A549 (cell line): ENCODE measurements at regions not wholly inside any gene's neighbourhood (a gene's known extent, or its start where the extent isn't known, plus 50 kb on each side); places are given as distances from the start of the nearest gene placed in this dataset.
A peak's percentile ranks its signal among the peaks of the same experiment; 100 is the strongest.
"Not testable (repeated sequence)": the region's sequence is repeated elsewhere in the genome, so short reads cannot be mapped to it uniquely, and the experiment has no call there.

Experiments
- ATAC-seq, 2 experiments: fragments of 200-7000 bp in 1 of 2; fragments of >200 bp in 1 of 2; cut with Nextera tagmentation in 1 of 2; cut with Tn5 transposase in 1 of 2; 3 replicates each; pipeline versions ENCODE4 v1.8.0 to v1.9.1; 2018 to 2020; ENCODE audit warnings: mild to moderate bottlenecking in 1 of 2, moderate library complexity in 1 of 2
- CTCF ChIA-PET: fragments of 300-600 bp; sonication (Branson Sonifier 250); formaldehyde crosslinking; extraction: SDS; loops from one replicate; lab custom pipeline; 2021; ENCODE audit warnings: antibody characterized with exemption, inconsistent platforms; lab: Yijun Ruan, JAX
- POLR2A ChIA-PET: fragments of 350-600 bp; formaldehyde crosslinking; extraction: SDS; loops from one replicate; lab custom pipeline; 2021; ENCODE audit warnings: antibody characterized with exemption, inconsistent platforms; lab: Yijun Ruan, JAX
- DNase-seq, 2 experiments: peaks; one replicate each; pipeline versions ENCODE4 v3.0.0 to v3.0.0-alpha.2; 2011 to 2016; ENCODE audit warnings: low read depth in 1 of 2, low spot score in 1 of 2
- FAIRE-seq: peaks from 2 replicates; lab custom pipeline; 2011; peaks lifted over from hg19 to GRCh38; lab: Jason Lieb, UNC
- H3K27ac ChIP-seq, 2 experiments: fragments of >200 bp; sonication (Bioruptor Twin); formaldehyde crosslinking; 3 replicates each; pipeline ENCODE4 v1.5.1; 2016 to 2017
- H3K4me1 ChIP-seq: fragments of >200 bp; sonication (Bioruptor Twin); formaldehyde crosslinking; 3 replicates; pipeline ENCODE4 v1.6.1; 2016
- H3K4me2 ChIP-seq: fragments of >200 bp; sonication (Bioruptor Twin); formaldehyde crosslinking; 3 replicates; pipeline ENCODE4 v1.6.1; 2016
- H3K4me3 ChIP-seq: fragments of >200 bp; sonication (Bioruptor Twin); formaldehyde crosslinking; 3 replicates; pipeline ENCODE4 v1.5.1; 2016
- H3K9me3 ChIP-seq: fragments of >200 bp; sonication (Bioruptor Twin); formaldehyde crosslinking; 3 replicates; pipeline ENCODE4 v1.6.1; 2016
- BHLHE40 ChIP-seq: IDR thresholded peaks from 2 replicates; pipeline ENCODE4 v1.6.1; 2012; ENCODE audit warnings: low read depth, low read length, inconsistent platforms
- CHD2 ChIP-seq: fragments of 150-350 bp; IDR thresholded peaks from 2 replicates; pipeline ENCODE4 v1.6.1; 2014; ENCODE audit warnings: low read length; ENCODE audit not compliant: partially characterized antibody
- ESRRA ChIP-seq: fragments of 150-350 bp; IDR thresholded peaks from 2 replicates; pipeline ENCODE4 v1.6.1; 2014; ENCODE audit warnings: mild to moderate bottlenecking, low read length, borderline replicate concordance
- FOSL2 ChIP-seq, 2 experiments: fragments of 450-650 bp in 1 of 2; fragments of >200 bp in 1 of 2; sonication (Bioruptor Twin) in 1 of 2; formaldehyde crosslinking; IDR thresholded peaks; 2 replicates each; pipeline versions ENCODE4 v1.5.0 to v1.6.1; 2016 to 2020; ENCODE audit warnings: mild to moderate bottlenecking in 1 of 2, moderate library complexity in 1 of 2
- FOXS1 ChIP-seq: fragments of 250-450 bp; sonication (Bioruptor Pico); IDR thresholded peaks from 2 replicates; pipeline ENCODE4 v1.5.0; 2020; ENCODE audit warnings: mild to moderate bottlenecking, moderate library complexity
- HOXB5 ChIP-seq: fragments of 250-450 bp; sonication (Bioruptor Pico); IDR thresholded peaks from 2 replicates; pipeline ENCODE4 v1.5.0; 2020; ENCODE audit warnings: mild to moderate bottlenecking, moderate library complexity
- JUNB ChIP-seq: fragments of >200 bp; sonication (Bioruptor Twin); formaldehyde crosslinking; IDR thresholded peaks from 2 replicates; pipeline ENCODE4 v1.6.1; 2016
- KDM5A ChIP-seq: fragments of 200-600 bp; sonication (generic); IDR thresholded peaks from 2 replicates; pipeline ENCODE4 v1.6.1; 2016; ENCODE audit warnings: antibody characterized with exemption, mild to moderate bottlenecking
- MAFK ChIP-seq: fragments of 450-650 bp; IDR thresholded peaks from 2 replicates; pipeline ENCODE4 v1.6.1; 2014; ENCODE audit not compliant: partially characterized antibody
- MYC ChIP-seq: IDR thresholded peaks from 2 replicates; pipeline ENCODE4 v1.6.1; 2012; ENCODE audit warnings: mild to moderate bottlenecking, inconsistent platforms, low read length, improper control_type of control experiment, borderline replicate concordance
- PHF8 ChIP-seq: fragments of 200-600 bp; sonication (generic); IDR thresholded peaks from 2 replicates; pipeline ENCODE4 v1.6.1; 2016; ENCODE audit warnings: low read depth, mild to moderate bottlenecking, antibody characterized with exemption, moderate library complexity, borderline replicate concordance
- POLR2A ChIP-seq: IDR thresholded peaks from 2 replicates; pipeline ENCODE4 v1.6.1; 2012; ENCODE audit warnings: mild to moderate bottlenecking, low read length
- RAD21 ChIP-seq, 2 experiments: fragments of >200 bp in 1 of 2; sonication (Bioruptor Twin) in 1 of 2; formaldehyde crosslinking in 1 of 2; IDR thresholded peaks in 1 of 2; conservative IDR thresholded peaks in 1 of 2; 2 replicates in 1 of 2; 3 replicates in 1 of 2; pipeline ENCODE4 v1.6.1; 2012 to 2018; ENCODE audit warnings: inconsistent platforms in 1 of 2
- RARB ChIP-seq: fragments of 250-450 bp; sonication (Bioruptor Pico); IDR thresholded peaks from 2 replicates; pipeline ENCODE4 v1.8.0; 2021; ENCODE audit warnings: mild to moderate bottlenecking, moderate library complexity
- RCOR1 ChIP-seq: fragments of 150-350 bp; IDR thresholded peaks from 2 replicates; pipeline ENCODE4 v1.6.1; 2014; ENCODE audit warnings: antibody characterized with exemption, low read length, low read depth
- TP53 ChIP-seq: fragments of 250-450 bp; sonication (Bioruptor Pico); IDR thresholded peaks from 2 replicates; pipeline ENCODE4 v1.5.0; 2021; ENCODE audit warnings: mild to moderate bottlenecking, moderate library complexity
- ZSCAN20 ChIP-seq: fragments of 250-450 bp; sonication (Bioruptor Pico); IDR thresholded peaks from 2 replicates; pipeline ENCODE4 v1.8.0; 2022; ENCODE audit warnings: mild to moderate bottlenecking, moderate library complexity
- WGBS: methylation state at CpG from one replicate; pipeline ENCODE4 v1.1.6; 2017; ENCODE audit errors: missing lambda C conversion rate; 5-methylcytosine and 5-hydroxymethylcytosine counted together
- TF ChIP-seq, protein P1 (sequence below): fragments of >200 bp; sonication (Bioruptor Twin); formaldehyde crosslinking; IDR thresholded peaks from 3 replicates; pipeline ENCODE4 v1.5.1; 2016
- TF ChIP-seq, protein P2 (sequence below): IDR thresholded peaks from 2 replicates; pipeline ENCODE4 v1.6.1; 2012
- TF ChIP-seq, protein P3 (sequence below): fragments of 150-350 bp; IDR thresholded peaks from 2 replicates; pipeline ENCODE4 v1.6.1; 2014; ENCODE audit warnings: low read depth, mild to moderate bottlenecking, low read length

DNA sequence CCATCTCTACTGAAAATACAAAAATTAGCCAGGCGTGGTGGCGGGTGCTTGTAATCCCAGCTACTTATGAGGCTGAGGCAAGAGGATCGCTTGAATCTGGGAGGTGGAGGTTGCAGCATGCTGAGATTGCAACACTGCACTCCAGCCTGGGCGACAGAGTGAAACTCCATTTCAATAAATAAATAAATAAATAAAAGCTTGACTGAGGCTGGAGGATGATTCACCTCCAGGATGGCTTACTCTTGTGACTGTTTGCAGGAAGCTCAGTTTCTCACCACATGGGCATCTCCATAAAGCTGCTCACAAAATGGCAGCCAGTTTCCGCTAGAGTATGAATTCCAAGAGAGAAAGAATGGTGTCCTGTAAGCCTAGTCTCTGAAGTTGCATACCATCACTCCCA, 191.7 kb upstream of the EDNRA start:
- H3K4me3 ChIP-seq = no peak overlapping the region
- FAIRE-seq = no peak
- no peak overlapping the region for H3K27ac ChIP-seq
- POLR2A ChIA-PET = no interaction called here
- WGBS = 89% methylated on average over 5 of the region's 5 CpGs
- no peak for DNase-seq
- H3K4me2 ChIP-seq = no peak overlapping the region
- H3K4me1 ChIP-seq = no peaks in the 10 kb centered on the region
- TF ChIP-seq TP53 (CRISPR knock-in tag) = no peak
- no peak for TF ChIP-seq JUNB
- no peak for TF ChIP-seq MAFK
- no peak for TF ChIP-seq BHLHE40
- no peak for TF ChIP-seq KDM5A
- TF ChIP-seq, protein P1, sequence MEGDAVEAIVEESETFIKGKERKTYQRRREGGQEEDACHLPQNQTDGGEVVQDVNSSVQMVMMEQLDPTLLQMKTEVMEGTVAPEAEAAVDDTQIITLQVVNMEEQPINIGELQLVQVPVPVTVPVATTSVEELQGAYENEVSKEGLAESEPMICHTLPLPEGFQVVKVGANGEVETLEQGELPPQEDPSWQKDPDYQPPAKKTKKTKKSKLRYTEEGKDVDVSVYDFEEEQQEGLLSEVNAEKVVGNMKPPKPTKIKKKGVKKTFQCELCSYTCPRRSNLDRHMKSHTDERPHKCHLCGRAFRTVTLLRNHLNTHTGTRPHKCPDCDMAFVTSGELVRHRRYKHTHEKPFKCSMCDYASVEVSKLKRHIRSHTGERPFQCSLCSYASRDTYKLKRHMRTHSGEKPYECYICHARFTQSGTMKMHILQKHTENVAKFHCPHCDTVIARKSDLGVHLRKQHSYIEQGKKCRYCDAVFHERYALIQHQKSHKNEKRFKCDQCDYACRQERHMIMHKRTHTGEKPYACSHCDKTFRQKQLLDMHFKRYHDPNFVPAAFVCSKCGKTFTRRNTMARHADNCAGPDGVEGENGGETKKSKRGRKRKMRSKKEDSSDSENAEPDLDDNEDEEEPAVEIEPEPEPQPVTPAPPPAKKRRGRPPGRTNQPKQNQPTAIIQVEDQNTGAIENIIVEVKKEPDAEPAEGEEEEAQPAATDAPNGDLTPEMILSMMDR = no peak
- TF ChIP-seq PHF8 = no peak
- no peak for TF ChIP-seq RCOR1
- TF ChIP-seq FOXS1 (CRISPR knock-in tag) = no peak
- TF ChIP-seq, protein P2, sequence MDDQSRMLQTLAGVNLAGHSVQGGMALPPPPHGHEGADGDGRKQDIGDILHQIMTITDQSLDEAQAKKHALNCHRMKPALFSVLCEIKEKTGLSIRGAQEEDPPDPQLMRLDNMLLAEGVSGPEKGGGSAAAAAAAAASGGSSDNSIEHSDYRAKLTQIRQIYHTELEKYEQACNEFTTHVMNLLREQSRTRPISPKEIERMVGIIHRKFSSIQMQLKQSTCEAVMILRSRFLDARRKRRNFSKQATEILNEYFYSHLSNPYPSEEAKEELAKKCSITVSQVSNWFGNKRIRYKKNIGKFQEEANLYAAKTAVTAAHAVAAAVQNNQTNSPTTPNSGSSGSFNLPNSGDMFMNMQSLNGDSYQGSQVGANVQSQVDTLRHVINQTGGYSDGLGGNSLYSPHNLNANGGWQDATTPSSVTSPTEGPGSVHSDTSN = no peak
- TF ChIP-seq MYC = no peak
- TF ChIP-seq ESRRA = no peak
- TF ChIP-seq HOXB5 (CRISPR knock-in tag) = no peak
- TF ChIP-seq, protein P3, sequence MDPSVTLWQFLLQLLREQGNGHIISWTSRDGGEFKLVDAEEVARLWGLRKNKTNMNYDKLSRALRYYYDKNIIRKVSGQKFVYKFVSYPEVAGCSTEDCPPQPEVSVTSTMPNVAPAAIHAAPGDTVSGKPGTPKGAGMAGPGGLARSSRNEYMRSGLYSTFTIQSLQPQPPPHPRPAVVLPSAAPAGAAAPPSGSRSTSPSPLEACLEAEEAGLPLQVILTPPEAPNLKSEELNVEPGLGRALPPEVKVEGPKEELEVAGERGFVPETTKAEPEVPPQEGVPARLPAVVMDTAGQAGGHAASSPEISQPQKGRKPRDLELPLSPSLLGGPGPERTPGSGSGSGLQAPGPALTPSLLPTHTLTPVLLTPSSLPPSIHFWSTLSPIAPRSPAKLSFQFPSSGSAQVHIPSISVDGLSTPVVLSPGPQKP = no peak
- TF ChIP-seq RARB = no peak
- no peak for TF ChIP-seq ZSCAN20 (CRISPR knock-in tag)
- TF ChIP-seq POLR2A = no peak
- ATAC-seq = no peak
- H3K9me3 ChIP-seq = no peaks in the 10 kb centered on the region
- CTCF ChIA-PET = no interaction called here

DNA sequence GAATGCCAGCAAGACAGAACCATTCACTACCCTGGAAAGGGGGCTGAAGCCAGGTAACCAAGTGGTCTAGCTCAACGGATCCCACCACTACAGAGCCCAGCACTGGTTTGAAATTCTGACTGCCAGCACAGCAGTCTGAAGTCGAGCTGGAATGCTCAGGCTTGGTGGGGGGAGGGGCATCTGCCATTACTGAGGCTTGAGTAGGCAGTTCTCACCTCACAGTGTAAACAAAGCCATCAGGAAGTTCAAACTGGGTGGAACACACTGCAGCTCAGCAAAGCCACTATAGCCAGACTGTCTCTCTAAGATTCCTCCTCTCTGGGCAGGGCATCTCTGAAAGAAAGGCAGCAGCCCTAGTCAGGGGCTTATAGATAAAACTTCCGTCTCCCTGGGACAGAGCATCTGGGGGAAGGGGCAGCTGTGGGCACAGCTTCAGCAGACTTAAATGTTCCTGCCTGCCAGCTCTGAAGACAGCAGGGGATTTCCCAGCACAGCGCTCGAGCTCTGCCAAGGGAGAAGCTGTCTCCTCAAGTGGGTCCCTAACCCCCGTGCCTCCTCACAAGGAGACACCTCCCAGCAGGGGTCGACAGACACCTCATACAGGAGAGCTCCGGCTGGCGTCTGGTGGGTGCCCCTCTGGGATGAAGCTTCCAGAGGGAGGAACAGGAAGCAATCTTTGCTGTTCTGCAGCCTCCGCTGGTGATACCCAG, 188.1 kb upstream of the EDNRA start:
- Histone ChIP-seq H3K27ac (0 out of 6 replicates have a peak overlapping the region, but pooled peaks of 1 of the 2 experiments have one; percentile 21), H3K4me2 (peak overlapping the region; percentile 38; the same call in 2 of the 3 replicates)
- H3K4me3 ChIP-seq, H3K4me1 ChIP-seq, FAIRE-seq, ATAC-seq, CTCF ChIA-PET, H3K9me3 ChIP-seq, POLR2A ChIA-PET: not testable (repeated sequence)
- 50% methylated on average over 2 of the region's 10 CpGs for WGBS
- DNase-seq = peak in 1 of 2 experiments; percentile 19

DNA sequence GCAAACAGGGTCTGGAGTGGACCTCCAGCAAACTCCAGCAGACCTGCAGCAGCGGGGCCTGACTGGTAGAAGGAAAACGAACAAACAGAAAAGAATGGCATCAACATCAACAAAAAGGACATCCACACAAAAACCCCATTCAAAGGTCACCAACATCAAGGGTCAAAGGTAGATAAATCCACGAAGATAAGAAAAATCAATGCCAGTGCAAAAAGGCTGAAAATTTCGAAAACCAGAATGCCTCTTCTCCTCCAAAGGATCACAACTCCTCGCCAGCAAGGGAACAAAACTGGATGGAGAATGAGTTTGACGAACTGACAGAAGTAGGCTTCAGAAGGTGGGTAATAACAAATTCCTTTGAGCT, 187.6 kb upstream of the EDNRA start:
- DNase-seq, H3K4me3 ChIP-seq, H3K9me3 ChIP-seq, H3K27ac ChIP-seq, CTCF ChIA-PET, POLR2A ChIA-PET, ATAC-seq, FAIRE-seq, H3K4me2 ChIP-seq, H3K4me1 ChIP-seq: not testable (repeated sequence)
- 75% methylated on average over 6 of the region's 6 CpGs for WGBS

DNA sequence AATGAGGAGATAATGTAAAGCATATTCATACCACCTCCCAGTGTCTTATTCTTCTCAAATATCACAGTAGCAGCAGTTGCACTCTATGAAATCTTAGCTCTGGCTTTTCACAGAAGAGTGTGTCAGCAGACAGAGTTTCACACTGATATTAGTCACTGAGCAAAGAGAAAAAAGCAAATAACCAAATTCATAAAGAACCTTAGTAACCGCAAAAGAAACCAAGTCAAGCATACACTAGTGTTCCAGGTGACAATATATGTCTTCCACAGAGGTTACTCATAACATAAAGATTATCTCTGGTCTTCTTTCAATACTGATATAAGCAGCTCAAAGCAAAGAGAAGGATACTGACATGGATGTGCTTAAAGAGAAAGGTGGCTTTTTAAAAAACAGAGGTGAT, 181.7 kb upstream of the EDNRA start:
- Histone ChIP-seq H3K9me3 (no peaks in the 10 kb centered on the region), H3K27ac (no peak overlapping the region), H3K4me2 (peak overlapping the region; percentile 16), H3K4me1 (peaks cover 11% of the 10 kb centered on the region; the same call in 1 of the 3 replicates), H3K4me3 (no peak overlapping the region)
- peak in 1 of 2 experiments; percentile 1 for DNase-seq
- ATAC-seq = peak; percentile 34 to 53; a peak in 3 of 6 replicates
- TF ChIP-seq JUNB (0 out of 2 replicates have a peak, but pooled peaks have one; percentile 14), FOSL2 (IDR thresholded peaks at IDR 0.05) (0 out of 2 replicates have a peak, but pooled peaks have one; percentile 9), FOSL2 (CRISPR knock-in tag; IDR thresholded peaks at IDR 0.05) (no peak), CHD2 (no peak), RAD21 (conservative IDR thresholded peaks at IDR 0.05 in 1 of 2, IDR thresholded peaks at IDR 0.05 in 1 of 2) (no peak)
- FAIRE-seq = peak; percentile 56
- 0% methylated on average over 1 of the region's 1 CpG for WGBS
- CTCF ChIA-PET = no interaction called here
- POLR2A ChIA-PET = no interaction called here
